ENCODE measurements at regions not wholly inside any gene's neighbourhood (a gene's known extent, or its start where the extent isn't known, plus 50 kb on each side); places are given as distances from the start of the nearest gene placed in this dataset.
"Not testable (repeated sequence)": the region's sequence is repeated elsewhere in the genome, so short reads cannot be mapped to it uniquely, and the experiment has no call there.

GRCh38 chr4:135406597-135406996, 1205.0 kb upstream of the PABPC4L start:
- not testable (repeated sequence) for TF ChIP-seq CTCF (IDR thresholded peaks at IDR 0.05 in 4 of 5, conservative IDR thresholded peaks at IDR 0.05 in 1 of 5); POLR2A (IDR thresholded peaks at IDR 0.05)

Data from gastrocnemius medialis (tissue), 4 donors.